GDM1 (cell line): ENCODE measurements at regions not wholly inside any gene's neighbourhood (a gene's known extent, or its start where the extent isn't known, plus 50 kb on each side); places are given as distances from the start of the nearest gene placed in this dataset.
"Not testable (repeated sequence)": the region's sequence is repeated elsewhere in the genome, so short reads cannot be mapped to it uniquely, and the experiment has no call there.

Source experiments
- DNase-seq: peaks from one replicate; lab custom pipeline; 2025; lab: John Stamatoyannopoulos, UW

GRCh38 chr13:55977436-55977835 lies 1163.3 kb upstream of the PRR20A start:
- DNase-seq: no peak

DNA sequence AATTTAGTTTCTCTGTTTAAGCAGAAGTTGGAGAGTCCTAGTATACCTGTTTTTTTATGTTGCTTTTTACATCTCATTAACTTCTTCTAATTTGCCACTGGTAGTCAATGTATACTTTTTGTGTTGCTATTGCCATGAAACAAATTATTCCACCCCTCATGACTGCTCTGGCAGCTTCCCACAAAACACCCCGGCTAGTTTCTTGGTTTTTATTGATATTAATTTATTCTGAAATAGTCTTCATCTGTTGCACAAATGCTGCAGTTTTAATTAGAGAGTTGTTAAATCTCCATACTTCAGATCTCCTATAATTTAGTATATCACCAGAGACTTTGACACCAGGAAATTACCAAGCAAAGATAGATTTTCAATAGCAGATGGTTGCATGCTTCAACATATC lies 1159.3 kb upstream of the PRR20A start:
- DNase-seq: no peak

DNA sequence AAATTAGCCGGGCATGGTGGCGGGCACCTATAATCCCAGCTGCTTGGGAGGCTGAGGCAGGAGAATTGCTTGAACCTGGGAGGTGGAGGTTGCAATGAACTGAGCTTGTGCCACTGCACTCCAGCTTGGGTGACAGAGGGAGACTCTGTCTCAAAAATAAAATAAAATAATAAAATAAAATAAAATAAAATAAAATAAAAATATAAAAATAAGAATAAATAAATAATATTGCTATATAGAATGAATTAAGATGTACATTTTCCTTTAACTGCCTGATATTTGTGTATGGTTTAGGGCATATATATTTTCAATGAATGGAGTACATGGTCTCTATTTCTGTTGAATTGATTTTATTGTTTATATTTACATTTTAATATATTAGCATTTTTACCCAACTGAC lies 1156.7 kb upstream of the PRR20A start:
- not testable (repeated sequence) for DNase-seq

- DNase-seq: no peak
These were observed 1150.1 kb upstream of the PRR20A start for GRCh38 chr13:55990631-55991030.

GRCh38 chr13:55991666-55992065 lies 1149.1 kb upstream of the PRR20A start:
- no peak for DNase-seq

- DNase-seq: no peak
These were observed 1148.6 kb upstream of the PRR20A start for GRCh38 chr13:55992145-55992544.

DNA sequence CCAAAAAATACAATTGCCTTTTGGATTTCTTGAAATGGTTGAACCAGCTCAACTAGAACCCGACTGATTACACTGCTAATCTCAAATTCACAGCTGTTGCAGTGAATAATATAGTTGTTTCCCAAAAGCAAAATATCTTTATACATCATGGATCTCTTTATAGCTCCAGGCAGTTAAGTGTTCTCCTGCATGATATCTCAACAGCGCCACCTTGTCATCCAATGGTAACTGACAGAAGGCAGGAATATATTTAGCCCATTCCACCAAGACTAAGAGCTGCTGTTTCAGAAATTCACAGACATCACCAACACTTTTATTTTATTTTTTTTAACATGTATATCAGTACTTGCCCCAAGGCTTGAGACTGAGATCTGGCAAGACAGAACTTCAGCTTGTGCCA lies 1141.0 kb upstream of the PRR20A start:
- no peak for DNase-seq

DNA sequence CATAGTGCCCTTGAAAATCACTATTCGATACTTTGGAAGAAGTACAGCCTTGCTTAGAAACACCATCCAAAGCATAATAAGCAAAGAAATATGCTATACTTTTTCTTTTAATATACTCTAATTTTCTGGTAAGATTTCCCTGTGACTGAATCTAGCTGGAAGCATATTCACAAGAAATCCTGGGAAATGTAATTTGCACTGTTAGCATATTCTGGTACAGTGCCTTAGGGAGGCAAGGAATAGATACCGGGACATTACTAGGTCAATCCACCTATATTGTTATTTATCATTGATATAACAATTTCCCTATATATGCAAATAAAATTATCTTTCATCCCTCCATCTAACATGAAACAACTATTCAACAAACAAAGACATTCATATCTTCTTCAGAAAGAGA lies 1131.3 kb upstream of the PRR20A start:
- DNase-seq: no peak

DNA sequence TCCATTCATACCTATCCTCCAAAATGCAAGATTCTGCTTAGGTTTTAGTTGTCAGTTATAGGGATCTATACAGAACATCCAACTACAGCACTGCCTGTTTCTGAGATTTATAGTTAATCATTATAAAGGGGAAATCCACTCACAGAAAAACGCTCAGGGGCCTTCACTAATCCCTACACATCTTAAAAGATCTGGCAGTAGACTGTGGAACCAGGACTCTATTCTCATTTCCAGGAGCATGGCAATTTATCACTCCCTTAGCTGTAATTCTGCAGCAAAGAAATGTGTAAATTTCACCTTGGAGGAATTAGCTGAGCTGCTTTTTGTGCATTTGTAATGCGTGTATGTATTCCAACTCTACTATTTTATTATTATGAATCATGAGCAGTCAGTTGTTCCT lies 1128.1 kb upstream of the PRR20A start:
- DNase-seq: no peak

DNA sequence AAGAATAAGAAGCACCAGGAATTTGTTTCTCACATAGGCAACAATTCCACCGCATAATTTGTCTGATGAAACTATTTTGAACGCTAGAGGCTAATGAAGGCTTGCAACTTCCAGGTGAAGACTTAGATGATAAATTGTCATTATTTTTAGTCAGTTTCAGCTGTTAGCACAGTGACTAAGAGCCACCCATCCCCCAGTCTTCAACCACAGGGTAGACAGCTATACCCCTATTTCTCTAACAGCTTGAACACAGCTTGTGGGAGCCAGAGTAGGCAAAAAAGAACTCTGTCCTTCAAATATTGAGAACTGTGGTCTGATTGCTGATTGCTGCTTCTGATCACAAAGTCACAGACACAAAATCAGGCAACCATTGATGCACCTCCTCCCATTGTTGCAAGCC lies 1124.8 kb upstream of the PRR20A start:
- no peak for DNase-seq

DNA sequence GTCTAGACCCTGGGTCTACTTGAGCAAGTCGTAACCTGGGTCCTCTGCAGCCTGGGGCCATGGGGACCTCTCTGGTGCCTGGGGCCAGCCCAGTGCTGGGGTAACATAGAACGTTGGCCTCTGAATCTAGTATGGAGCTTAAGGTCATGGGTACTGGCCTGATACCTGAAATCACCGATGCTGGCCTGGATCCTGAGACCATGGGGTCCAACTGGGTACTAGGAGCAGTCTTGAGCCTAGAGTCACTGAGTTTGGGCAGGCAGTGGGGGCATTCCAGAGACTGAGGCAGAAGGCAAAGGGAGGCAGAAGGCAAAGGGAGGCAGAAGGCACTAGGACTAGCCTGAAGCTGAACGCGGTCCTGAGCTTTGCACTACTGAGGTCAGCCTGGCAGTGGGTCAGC lies 1121.1 kb upstream of the PRR20A start:
- no peak for DNase-seq

DNA sequence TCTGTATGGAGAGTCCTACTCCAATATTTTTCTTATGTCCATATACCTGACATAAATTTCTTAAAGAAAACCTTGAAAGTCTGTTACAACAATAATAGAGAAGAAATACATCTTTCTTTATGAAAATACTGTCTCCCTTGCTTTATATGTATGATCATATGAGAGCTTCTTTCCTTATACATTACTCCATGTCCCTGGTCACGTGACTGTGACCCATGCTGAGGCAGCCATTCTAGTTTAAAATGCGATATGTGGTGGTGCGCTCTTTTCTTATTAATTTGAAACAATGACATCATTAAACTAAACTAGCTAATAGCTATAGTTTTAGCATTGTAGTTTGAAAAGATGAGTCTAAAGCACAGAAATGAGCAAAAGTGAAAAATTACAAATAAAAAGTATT lies 1120.3 kb upstream of the PRR20A start:
- no peak for DNase-seq

GRCh38 chr13:56039992-56040391 lies 1100.7 kb upstream of the PRR20A start:
- DNase-seq: no peak

GRCh38 chr13:56066321-56066720 lies 1074.4 kb upstream of the PRR20A start:
- DNase-seq: no peak

- no peak for DNase-seq
These were observed 1038.1 kb upstream of the PRR20A start for GRCh38 chr13:56102641-56103040.

DNA sequence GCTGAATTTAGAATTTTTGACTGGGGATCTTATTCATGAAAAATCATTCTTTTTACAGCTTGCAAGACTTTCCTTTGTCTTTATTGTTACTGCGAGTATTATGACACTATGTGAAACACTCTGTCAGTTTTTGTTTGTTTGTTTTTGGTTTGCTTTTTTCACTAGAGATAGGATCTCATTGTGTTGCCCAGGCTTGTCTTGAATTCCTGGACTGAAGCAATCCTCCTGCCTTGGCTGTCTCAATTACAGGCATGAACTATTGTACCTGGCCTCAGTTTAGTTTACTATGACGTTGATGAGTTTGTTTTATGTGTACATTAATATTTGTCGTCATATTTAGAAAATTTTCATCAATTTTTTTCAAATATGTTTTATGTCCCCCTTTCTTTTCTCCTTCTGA lies 1030.0 kb upstream of the PRR20A start:
- DNase-seq: no peak

DNA sequence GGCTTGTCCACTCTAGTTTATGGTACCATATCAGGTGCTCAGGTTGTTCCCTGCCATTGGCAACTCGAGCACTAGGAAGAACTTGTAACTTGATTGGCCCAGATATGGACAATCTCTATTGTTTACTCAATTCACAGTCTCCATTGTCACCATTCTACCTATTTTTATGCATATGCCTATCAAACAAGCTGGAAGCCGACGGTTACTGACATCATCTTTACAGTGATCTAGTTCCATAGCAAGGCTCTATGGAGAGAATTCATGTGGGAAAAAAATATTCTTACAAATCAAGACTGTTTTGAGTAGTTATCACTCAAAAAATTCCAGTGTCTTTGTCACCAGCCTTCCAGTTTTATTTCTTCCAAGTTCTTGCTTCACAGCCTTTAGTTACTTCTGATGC lies 1006.2 kb upstream of the PRR20A start:
- no peak for DNase-seq

- DNase-seq: no peak
These were observed 973.9 kb upstream of the PRR20A start for GRCh38 chr13:56166864-56167263.

DNA sequence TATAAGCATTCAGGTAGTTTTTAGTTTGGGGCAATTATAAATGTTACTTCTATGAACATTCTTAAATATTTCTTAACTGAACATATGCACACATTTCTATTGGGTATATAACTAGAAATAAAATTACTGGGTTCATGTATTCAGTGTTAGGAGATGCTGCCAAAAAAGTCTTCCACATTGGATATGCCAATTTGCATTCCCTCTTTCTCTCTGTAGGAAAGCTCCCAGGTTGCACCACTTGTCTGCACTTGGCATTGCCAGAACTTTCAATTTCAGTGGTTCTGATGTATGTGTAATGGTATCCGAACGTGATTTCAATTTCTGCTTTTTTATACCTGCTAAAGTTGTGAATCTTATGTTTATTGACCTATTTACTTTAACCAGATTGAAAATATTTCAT lies 972.1 kb upstream of the PRR20A start:
- no peak for DNase-seq

GRCh38 chr13:56173346-56173745 lies 967.4 kb upstream of the PRR20A start:
- DNase-seq: no peak

DNA sequence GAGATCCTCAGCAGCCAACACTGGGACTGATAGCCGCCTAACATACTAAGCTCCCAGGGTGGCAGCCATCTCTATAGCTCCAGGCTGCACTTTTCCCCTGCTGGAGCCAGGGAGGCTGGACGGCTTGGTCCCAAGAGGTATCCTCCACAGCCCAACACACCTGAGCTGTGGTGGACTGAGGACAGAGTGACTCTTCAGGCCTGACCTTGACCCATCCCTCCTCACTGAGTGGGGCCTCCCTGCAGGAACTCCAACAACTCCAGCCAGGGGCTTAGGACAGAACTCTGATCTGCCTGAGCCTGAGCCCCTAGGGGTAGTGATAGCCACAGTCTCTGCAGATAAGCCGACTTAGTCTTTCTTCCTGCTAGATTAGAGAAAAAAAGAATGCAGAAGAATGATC lies 958.1 kb upstream of the PRR20A start:
- DNase-seq: no peak

GRCh38 chr13:56187331-56187730 lies 953.4 kb upstream of the PRR20A start:
- DNase-seq: no peak

- not testable (repeated sequence) for DNase-seq
These were observed 952.1 kb upstream of the PRR20A start for GRCh38 chr13:56188582-56188981.

DNA sequence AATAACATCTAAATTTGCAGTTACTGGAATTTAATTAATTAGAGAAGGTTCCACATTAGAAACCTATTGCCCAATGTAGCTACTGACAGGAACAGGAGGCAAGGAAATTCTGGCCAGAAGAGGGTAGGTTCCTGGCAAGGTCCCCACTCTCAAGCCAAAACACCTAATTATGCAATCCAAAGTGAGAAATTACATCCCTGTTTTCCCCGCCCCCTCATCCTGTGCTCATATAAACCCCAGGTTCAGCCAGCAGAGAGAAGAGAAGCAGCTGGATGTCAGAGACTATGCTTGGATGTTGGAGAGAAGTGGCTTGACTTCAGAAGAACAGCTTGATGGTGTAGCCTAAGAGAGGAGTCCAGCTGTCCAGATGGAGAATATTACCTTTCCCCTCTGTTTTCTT lies 951.3 kb upstream of the PRR20A start:
- DNase-seq: no peak

DNA sequence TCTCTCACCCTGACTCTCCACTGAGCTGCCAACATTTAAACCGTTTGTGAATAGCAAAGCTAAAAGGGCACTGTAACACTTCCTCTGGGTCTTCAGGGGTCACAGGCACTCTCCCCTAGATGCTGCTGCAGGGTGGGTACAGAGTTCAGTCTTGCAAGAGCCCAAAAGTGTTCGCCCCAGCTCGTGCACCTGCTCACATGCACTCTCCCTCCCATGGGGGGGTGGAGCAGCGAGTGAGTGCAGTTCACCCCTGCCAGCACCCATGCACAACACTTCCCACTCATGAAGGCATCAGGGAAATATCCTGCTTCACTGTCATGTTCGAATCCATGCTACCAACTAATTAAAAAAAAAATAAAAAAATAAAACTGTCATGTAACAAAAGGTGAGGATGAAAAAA lies 950.7 kb upstream of the PRR20A start:
- no peak for DNase-seq
